Adipocyte (in vitro differentiated cells): ENCODE measurements at regions not wholly inside any gene's neighbourhood (a gene's known extent, or its start where the extent isn't known, plus 50 kb on each side); places are given as distances from the start of the nearest gene placed in this dataset.
"Not testable (repeated sequence)": the region's sequence is repeated elsewhere in the genome, so short reads cannot be mapped to it uniquely, and the experiment has no call there.

Source experiments
- DNase-seq: peaks from one replicate; pipeline ENCODE4 v3.0.0-alpha.2; 2015; ENCODE audit warnings: low read depth
- H3K27me3 ChIP-seq: replicated peaks from 2 replicates; pipeline ENCODE4 v1.7.0; 2013; ENCODE audit warnings: mild to moderate bottlenecking, low read length, moderate library complexity; ENCODE audit not compliant: control insufficient read depth, insufficient read depth
- H3K36me3 ChIP-seq: 2 replicates; pipeline ENCODE4 v1.7.0; 2013; ENCODE audit warnings: low read length, mild to moderate bottlenecking, moderate library complexity; ENCODE audit not compliant: control insufficient read depth, insufficient read depth, severe bottlenecking
- H3K4me1 ChIP-seq: 2 replicates; pipeline ENCODE4 v1.7.0; 2013; ENCODE audit warnings: mild to moderate bottlenecking, low read length, moderate library complexity; ENCODE audit not compliant: control insufficient read depth, insufficient read depth
- H3K4me3 ChIP-seq: 2 replicates; pipeline ENCODE4 v1.7.0; 2013; ENCODE audit warnings: mild to moderate bottlenecking, low read length, moderate library complexity
- H3K9ac ChIP-seq: 2 replicates; pipeline ENCODE4 v1.7.0; 2013; ENCODE audit warnings: mild to moderate bottlenecking, low read length, moderate library complexity
- H3K9me3 ChIP-seq: 2 replicates; pipeline ENCODE4 v1.7.0; 2013; ENCODE audit warnings: mild to moderate bottlenecking, low read length, moderate library complexity; ENCODE audit not compliant: control insufficient read depth

DNA sequence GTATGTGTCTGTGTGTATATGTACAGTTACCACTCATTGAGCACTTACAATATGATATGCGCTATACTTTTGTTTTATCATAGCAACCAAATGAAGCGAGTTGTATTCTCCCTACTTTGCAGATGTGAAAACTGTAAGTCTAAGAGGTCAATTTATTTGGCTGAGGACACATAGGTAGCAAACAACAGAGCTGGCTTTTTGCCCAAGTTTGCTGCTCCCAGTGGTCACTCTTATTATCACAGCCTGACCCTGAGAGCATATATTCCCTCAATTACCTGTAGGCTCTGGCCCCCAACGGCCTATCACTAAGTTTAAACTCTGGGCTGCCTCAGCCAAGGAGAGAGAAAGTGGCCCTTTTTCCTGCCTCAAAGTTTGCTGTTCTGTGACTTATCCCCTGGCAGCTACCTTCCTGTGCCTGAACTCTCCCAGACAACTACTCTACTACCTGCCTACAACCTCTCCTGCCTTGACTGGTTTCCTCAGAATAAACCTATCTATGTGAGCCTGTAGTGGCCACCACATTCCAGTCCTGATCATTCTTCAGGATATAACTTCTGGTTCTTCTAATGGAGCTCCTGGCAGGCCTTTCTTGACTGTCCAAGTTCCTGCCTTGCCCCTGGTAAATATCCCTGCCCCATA lies 221.8 kb downstream of the FRK start:
- peak; percentile 24 for DNase-seq
- H3K36me3 ChIP-seq, result no peaks in the 10 kb centered on the region
- no peaks in the 10 kb centered on the region for H3K27me3 ChIP-seq
- H3K9ac ChIP-seq, result no peak overlapping the region
- H3K9me3 ChIP-seq, result no peaks in the 10 kb centered on the region
- H3K4me3 ChIP-seq, result no peak overlapping the region
- H3K4me1 ChIP-seq, result no peaks in the 10 kb centered on the region

DNA sequence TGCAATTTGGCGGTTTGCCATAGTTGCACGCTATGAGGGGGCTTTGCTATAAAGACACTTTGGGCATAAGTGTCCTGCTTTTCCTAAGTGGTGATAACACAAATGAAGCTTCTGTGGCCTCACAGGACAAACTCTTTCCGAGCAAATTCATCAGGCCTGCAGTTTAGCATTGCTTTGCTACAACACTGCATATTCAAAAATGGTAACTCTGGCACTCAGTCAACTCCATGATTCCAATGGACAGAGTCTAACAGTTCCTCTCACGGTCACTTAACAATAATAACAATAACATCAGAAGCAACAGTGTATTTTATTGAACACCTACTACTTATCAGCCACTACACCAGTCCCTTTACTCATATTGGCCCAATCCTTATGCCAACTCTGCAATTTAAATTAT lies 222.5 kb downstream of the FRK start:
- no peaks in the 10 kb centered on the region for H3K9me3 ChIP-seq
- H3K36me3 ChIP-seq, result no peaks in the 10 kb centered on the region
- no peak overlapping the region for H3K4me3 ChIP-seq
- no peaks in the 10 kb centered on the region for H3K27me3 ChIP-seq
- H3K4me1 ChIP-seq, result no peaks in the 10 kb centered on the region
- DNase-seq, result no peak
- no peak overlapping the region for H3K9ac ChIP-seq

DNA sequence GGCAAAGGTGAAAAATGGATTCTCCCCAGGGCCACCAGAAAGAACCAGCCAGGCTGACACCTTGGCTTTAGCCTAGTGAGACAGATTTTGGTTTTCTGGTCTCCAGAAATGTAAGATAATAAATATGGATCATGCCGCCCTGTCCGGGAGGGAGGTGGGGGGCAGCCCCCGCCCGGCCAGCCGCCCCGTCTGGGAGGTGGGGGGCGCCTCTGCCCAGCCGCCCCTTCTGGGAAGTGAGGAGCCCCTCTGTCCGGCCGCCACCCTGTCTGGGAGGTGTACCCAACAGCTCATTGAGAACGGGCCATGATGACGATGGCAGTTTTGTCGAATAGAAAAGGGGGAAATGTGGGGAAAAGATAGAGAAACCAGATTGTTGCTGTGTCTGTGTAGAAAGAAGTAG lies 224.3 kb downstream of the FRK start:
- not testable (repeated sequence) for H3K36me3 ChIP-seq, H3K9ac ChIP-seq, DNase-seq, H3K4me3 ChIP-seq, H3K4me1 ChIP-seq, H3K27me3 ChIP-seq, H3K9me3 ChIP-seq

DNA sequence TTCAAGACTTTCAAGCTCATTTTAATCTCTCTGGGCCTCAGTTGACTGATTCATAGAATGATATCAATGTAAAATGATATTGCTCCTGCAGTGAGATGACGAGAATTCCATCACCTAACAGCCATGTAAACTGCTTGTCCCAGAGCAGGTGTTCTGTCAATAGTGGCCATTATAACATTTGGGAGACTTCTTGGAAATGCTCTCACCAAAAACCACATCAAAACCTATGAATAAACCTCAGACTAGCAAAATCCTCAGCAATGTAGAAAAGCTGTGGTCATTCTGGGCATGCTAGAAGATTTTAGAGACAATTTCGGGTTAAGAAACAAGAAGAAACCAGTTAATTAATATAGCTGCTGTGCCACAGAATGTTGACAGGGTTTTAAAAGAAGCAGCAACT lies 225.4 kb downstream of the FRK start:
- no peaks in the 10 kb centered on the region for H3K4me1 ChIP-seq
- no peaks in the 10 kb centered on the region for H3K9me3 ChIP-seq
- H3K4me3 ChIP-seq, result no peak overlapping the region
- no peak overlapping the region for H3K9ac ChIP-seq
- no peaks in the 10 kb centered on the region for H3K27me3 ChIP-seq
- no peaks in the 10 kb centered on the region for H3K36me3 ChIP-seq
- DNase-seq, result no peak

DNA sequence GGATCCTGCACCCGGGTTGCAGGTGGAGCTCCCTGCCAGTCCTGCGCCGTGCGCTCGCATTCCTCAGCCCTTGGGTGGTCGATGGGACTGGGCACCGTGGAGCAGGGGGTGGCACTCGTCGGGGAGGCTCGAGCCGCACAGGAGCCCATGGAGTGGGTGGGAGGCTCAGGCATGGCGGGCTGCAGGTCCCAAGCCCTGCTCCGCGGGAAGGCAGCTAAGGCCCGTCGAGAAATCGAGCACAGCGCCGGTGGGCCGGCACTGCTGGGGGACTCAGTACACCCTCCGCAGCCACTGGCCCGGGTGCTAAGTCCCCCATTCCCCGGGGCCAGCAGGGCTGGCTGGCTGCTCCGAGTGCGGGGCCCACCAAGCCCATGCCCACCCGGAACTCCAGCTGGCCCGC lies 226.1 kb downstream of the FRK start:
- H3K4me1 ChIP-seq, H3K4me3 ChIP-seq, H3K27me3 ChIP-seq, H3K36me3 ChIP-seq, DNase-seq, H3K9me3 ChIP-seq, H3K9ac ChIP-seq: not testable (repeated sequence)

DNA sequence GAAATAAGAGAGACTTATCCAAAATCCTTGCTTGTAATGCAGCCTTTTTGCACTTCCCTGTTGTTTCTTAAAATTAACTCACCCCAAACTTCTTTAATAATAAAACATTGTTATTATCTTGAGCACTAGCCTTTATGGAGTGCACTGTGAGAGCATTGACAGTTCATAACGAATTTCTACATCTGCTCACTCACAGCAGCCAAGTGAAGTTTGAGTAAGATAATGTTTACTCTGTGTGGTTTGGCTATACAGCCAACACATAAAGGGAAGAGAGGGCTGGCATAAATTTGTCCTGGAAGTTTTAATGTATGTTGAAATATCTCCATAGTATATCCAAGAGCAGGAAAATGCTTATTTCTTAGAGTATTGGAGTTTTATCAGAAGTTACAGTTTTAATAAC lies 227.9 kb downstream of the FRK start:
- Histone ChIP-seq H3K9me3 (no peaks in the 10 kb centered on the region), H3K9ac (no peak overlapping the region), H3K4me1 (no peaks in the 10 kb centered on the region), H3K27me3 (no peaks in the 10 kb centered on the region), H3K36me3 (no peaks in the 10 kb centered on the region), H3K4me3 (no peak overlapping the region)
- no peak for DNase-seq

DNA sequence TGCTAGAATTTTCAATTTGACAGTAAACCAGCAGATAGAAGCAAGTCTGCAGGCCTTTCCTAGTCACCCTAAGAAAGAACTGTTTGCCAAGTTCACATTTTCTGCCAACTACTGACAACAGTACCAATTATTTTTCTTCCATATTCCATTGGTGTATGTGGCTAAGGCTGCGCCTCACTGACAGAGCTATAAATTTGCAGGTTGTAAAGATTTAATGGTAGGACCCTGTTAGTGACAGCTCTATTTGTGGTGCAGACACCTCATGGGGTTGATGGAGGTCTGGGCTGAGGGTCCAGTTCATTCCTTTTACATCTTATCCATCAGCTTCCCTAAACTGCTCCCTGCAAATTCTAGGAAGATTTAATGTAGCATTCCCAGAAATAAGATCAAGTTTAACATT lies 228.5 kb downstream of the FRK start:
- no peaks in the 10 kb centered on the region for H3K4me1 ChIP-seq
- no peak overlapping the region for H3K9ac ChIP-seq
- no peaks in the 10 kb centered on the region for H3K27me3 ChIP-seq
- H3K9me3 ChIP-seq, result no peaks in the 10 kb centered on the region
- DNase-seq, result no peak
- no peak overlapping the region for H3K4me3 ChIP-seq
- no peaks in the 10 kb centered on the region for H3K36me3 ChIP-seq

DNA sequence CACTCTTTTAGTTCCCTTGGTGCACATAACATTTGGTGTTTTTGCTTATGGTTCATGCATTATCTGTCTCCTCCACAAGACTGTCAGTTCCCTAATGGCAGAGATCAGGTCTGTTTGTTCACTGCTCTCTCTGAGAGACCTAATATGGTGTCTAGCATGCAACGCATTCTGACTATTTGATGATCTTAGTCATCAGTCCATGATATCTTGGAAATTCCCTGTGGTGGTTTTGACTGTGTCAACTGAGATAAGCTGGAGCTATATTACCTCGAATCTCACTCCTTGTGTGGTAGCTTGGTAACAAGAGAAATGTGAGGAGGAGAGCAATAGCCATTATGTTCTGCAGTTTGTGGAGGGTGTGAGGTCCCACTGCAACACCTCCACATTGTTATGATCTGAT lies 229.8 kb downstream of the FRK start:
- no peaks in the 10 kb centered on the region for H3K36me3 ChIP-seq
- H3K27me3 ChIP-seq, result no peaks in the 10 kb centered on the region
- H3K4me1 ChIP-seq, result no peaks in the 10 kb centered on the region
- no peaks in the 10 kb centered on the region for H3K9me3 ChIP-seq
- H3K9ac ChIP-seq, result no peak overlapping the region
- DNase-seq, result no peak
- no peak overlapping the region for H3K4me3 ChIP-seq

DNA sequence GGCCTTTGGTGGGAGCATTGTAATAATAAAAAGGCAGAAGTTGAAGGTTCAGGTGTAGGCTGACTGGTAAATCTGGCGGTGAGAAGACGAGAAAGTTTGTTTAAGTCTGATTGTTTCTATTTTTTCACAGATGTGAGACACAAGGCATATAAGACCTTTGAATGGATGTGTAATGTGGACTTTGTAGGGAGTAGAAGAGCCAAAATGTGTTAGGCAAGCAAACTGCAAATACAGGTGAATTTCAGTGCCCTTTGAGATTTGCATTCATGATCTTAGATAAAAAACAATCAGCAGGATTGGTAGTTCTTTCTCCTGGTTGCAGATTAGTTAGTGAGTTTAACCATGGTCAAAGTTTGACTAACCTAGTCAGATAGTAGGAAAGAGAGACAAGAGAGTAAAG lies 238.9 kb downstream of the FRK start:
- Histone ChIP-seq H3K27me3 (no peaks in the 10 kb centered on the region), H3K9me3 (no peaks in the 10 kb centered on the region)
- DNase-seq, result no peak

DNA sequence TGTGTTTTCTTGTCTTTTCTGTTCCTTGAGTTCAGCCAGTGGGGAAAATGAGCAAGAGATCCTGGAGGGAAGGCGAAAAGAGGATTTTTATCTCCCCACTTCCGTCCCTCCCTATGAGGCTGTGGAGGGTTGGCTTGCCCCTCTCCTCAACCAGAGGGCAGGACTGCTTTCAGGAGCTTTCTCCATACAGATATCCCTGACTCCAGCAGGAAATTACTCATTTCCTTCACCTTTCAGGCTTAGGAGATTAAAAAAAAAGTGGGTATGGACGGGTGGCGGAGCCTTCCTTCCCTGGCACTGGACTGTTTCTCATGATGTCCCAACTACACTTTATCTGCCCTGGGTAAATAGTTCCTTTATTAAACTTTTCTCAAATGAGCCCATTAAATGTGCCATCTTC lies 241.2 kb downstream of the FRK start:
- H3K9me3 ChIP-seq, result no peaks in the 10 kb centered on the region
- no peaks in the 10 kb centered on the region for H3K27me3 ChIP-seq
- H3K9ac ChIP-seq, result no peak overlapping the region
- no peaks in the 10 kb centered on the region for H3K36me3 ChIP-seq
- no peak overlapping the region for H3K4me3 ChIP-seq
- H3K4me1 ChIP-seq, result no peaks in the 10 kb centered on the region
- DNase-seq, result no peak

More for the DNA sequence above, 238.9 kb downstream of the FRK start:
- Histone ChIP-seq H3K4me1 (no peaks in the 10 kb centered on the region), H3K4me3 (no peak overlapping the region), H3K9ac (no peak overlapping the region), H3K36me3 (no peaks in the 10 kb centered on the region)

DNA sequence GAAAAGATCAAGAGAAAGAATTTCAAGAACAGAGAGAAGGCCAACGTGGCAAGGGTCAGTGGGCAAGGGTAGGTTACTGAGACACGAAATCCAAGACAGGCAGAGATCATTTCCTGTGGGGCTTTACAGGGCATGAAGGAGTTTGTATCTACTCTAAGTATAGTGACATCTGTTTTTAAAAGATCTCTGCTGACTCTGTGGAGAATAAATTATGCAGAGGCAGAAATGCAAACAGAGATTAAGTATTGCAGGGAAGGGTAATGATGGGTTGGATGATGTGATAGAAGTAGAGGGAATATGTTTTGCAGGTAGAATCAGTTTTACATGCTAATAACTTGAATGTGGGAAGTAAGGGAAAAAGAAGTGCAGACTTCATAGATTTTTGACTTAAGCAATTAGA lies 243.5 kb downstream of the FRK start:
- Histone ChIP-seq H3K27me3 (no peaks in the 10 kb centered on the region), H3K9ac (no peak overlapping the region), H3K9me3 (no peaks in the 10 kb centered on the region), H3K4me1 (no peaks in the 10 kb centered on the region), H3K36me3 (no peaks in the 10 kb centered on the region), H3K4me3 (no peak overlapping the region)
- DNase-seq, result no peak

DNA sequence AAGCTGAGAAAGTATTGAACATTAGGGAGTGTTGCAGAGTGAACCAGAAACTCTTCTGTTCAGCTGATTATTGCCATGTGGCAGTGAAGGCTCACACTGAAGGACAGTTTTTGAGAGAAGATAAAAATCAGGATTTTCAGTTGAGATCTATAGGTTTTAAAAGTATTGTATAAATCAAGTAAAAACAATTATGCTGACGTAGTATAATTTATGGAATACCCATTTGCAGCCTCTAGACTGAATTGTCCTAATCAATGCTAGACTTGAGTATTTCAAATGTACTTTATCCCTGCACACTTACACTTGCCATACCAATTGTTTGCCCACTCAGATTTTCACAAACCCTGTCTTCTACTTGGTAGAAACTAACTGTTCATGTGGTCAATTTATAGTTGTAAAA lies 245.8 kb downstream of the FRK start:
- Histone ChIP-seq H3K36me3 (no peaks in the 10 kb centered on the region), H3K9ac (no peak overlapping the region), H3K27me3 (no peaks in the 10 kb centered on the region), H3K9me3 (no peaks in the 10 kb centered on the region), H3K4me3 (no peak overlapping the region), H3K4me1 (no peaks in the 10 kb centered on the region)
- DNase-seq, result no peak
